ENCODE measurements at regions not wholly inside any gene's neighbourhood (a gene's known extent, or its start where the extent isn't known, plus 50 kb on each side); places are given as distances from the start of the nearest gene placed in this dataset.
"Not testable (repeated sequence)": the region's sequence is repeated elsewhere in the genome, so short reads cannot be mapped to it uniquely, and the experiment has no call there.

GRCh38 chr15:96181217-96181616, 149.3 kb upstream of the NR2F2 start:
- DNase-seq: no peak

- no peak for DNase-seq
Observed at GRCh38 chr15:96181873-96182301, 148.6 kb upstream of the NR2F2 start.

- no peak for DNase-seq
Observed at GRCh38 chr15:96182736-96183513, 147.6 kb upstream of the NR2F2 start.

GRCh38 chr15:96183514-96183850, 147.0 kb upstream of the NR2F2 start:
- DNase-seq: no peak

GRCh38 chr15:96183867-96184266, 146.6 kb upstream of the NR2F2 start:
- no peak for DNase-seq

GRCh38 chr15:96184297-96184696, 146.2 kb upstream of the NR2F2 start:
- no peak for DNase-seq

- no peak for DNase-seq
Observed at GRCh38 chr15:96186105-96186504, 144.4 kb upstream of the NR2F2 start.

- no peak for DNase-seq
Observed at GRCh38 chr15:96187341-96188305, 142.9 kb upstream of the NR2F2 start.

GRCh38 chr15:96197721-96198120, 132.8 kb upstream of the NR2F2 start:
- DNase-seq: no peak

GRCh38 chr15:96199111-96199510, 131.4 kb upstream of the NR2F2 start:
- no peak for DNase-seq

- DNase-seq: no peak
Observed at GRCh38 chr15:96200357-96200967, 130.0 kb upstream of the NR2F2 start.

GRCh38 chr15:96201696-96202095, 128.8 kb upstream of the NR2F2 start:
- no peak for DNase-seq

GRCh38 chr15:96205588-96205987, 124.9 kb upstream of the NR2F2 start:
- DNase-seq: not testable (repeated sequence)

- no peak for DNase-seq
Observed at GRCh38 chr15:96207377-96208006, 123.0 kb upstream of the NR2F2 start.

GRCh38 chr15:96209285-96209735, 121.2 kb upstream of the NR2F2 start:
- DNase-seq: no peak

GRCh38 chr15:96213045-96213444, 117.5 kb upstream of the NR2F2 start:
- DNase-seq: no peak

GRCh38 chr15:96213896-96214295, 116.6 kb upstream of the NR2F2 start:
- DNase-seq: no peak

- DNase-seq: not testable (repeated sequence)
Observed at GRCh38 chr15:96216481-96216880, 114.0 kb upstream of the NR2F2 start.

GRCh38 chr15:96217983-96218382, 112.5 kb upstream of the NR2F2 start:
- DNase-seq: no peak

- DNase-seq: no peak
Observed at GRCh38 chr15:96218623-96219455, 111.7 kb upstream of the NR2F2 start.

- no peak for DNase-seq
Observed at GRCh38 chr15:96219681-96220080, 110.8 kb upstream of the NR2F2 start.

GRCh38 chr15:96220657-96221056, 109.8 kb upstream of the NR2F2 start:
- DNase-seq: no peak

Data from AML-193 (cell line).